Calu3 (cell line): ENCODE measurements at regions not wholly inside any gene's neighbourhood (a gene's known extent, or its start where the extent isn't known, plus 50 kb on each side); places are given as distances from the start of the nearest gene placed in this dataset.

Experiments
- BruUV-seq: library from RNA; stranded (reverse); fragments of 400-500 nt; replicated peaks from 2 replicates; lab custom pipeline; 2021; lab: Mats Ljungman, UMichigan
- CTCF ChIA-PET: fragments of 300-600 bp; sonication (Branson Sonifier 250); formaldehyde crosslinking; loops from one replicate; lab custom pipeline; 2022; ENCODE audit warnings: antibody characterized with exemption; lab: Charles Lee
- DNase-seq: peaks from one replicate; pipeline ENCODE4 v3.0.0; 2022
- H3K27ac Mint-ChIP-seq: one replicate; pipeline ENCODE4 v1.8.0; 2022; ENCODE audit warnings: mixed read lengths; ENCODE audit not compliant: unreplicated experiment
- H3K27me3 Mint-ChIP-seq: one replicate; pipeline ENCODE4 v1.8.0; 2022; ENCODE audit warnings: mixed read lengths; ENCODE audit not compliant: unreplicated experiment
- H3K36me3 Mint-ChIP-seq: one replicate; pipeline ENCODE4 v1.8.0; 2022; ENCODE audit warnings: mild to moderate bottlenecking, moderate library complexity, mixed read lengths; ENCODE audit not compliant: insufficient read depth, unreplicated experiment
- H3K4me1 Mint-ChIP-seq: one replicate; pipeline ENCODE4 v1.8.0; 2022; ENCODE audit warnings: mild to moderate bottlenecking, low read depth, mixed read lengths; ENCODE audit not compliant: unreplicated experiment
- H3K4me3 Mint-ChIP-seq: one replicate; pipeline ENCODE4 v1.8.0; 2022; ENCODE audit warnings: mild to moderate bottlenecking, low read depth, moderate library complexity, mixed read lengths; ENCODE audit not compliant: unreplicated experiment
- H3K9me3 Mint-ChIP-seq: one replicate; pipeline ENCODE4 v1.8.0; 2022; ENCODE audit warnings: low read depth, mixed read lengths; ENCODE audit not compliant: unreplicated experiment
- intact Hi-C: fragments of 100-400 bp; cut with micrococcal nuclease; formaldehyde crosslinking; loops from one replicate; pipeline ENCODE4 v1.10.0; 2022; ENCODE audit not compliant: unreplicated experiment
- TF ChIP-seq, protein P1 (sequence below): fragments of 200-600 bp; IDR thresholded peaks from one replicate; pipeline ENCODE4 v1.8.0; 2022; ENCODE audit warnings: antibody characterized with exemption; ENCODE audit not compliant: unreplicated experiment

DNA sequence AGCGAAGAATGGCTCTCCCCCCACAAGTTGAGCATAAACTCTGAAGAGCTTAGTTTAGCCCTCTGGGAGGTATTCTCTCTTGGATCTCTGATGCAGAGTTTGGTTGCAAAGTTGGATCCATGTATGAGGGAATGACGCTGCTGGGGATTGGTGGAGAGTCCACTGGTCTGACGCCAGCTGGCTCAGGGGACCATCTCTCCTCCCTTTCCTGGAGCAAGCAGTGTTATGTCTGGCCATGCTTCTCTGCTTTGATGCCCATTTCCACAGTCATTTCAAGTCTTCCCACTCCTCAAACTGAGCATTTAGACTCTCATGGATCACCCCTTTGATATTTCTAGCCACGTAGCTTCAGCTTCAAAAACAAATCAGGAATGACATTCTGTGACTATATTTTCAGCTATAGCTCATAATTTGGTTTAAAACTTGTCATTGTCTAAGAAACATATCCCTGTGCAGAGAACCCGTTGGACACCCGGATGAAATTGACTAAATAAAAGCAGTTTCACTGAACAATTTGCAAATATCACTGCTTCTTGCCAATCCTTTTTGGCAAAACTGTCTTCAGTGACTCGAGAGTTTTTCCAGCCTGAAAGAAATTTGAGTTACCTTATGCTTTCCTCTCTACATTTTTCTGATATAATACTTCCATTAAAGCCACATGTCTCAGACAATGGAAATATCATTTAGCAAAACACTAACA, 193.4 kb upstream of the CDH11 start:
- no peak for DNase-seq
- TF ChIP-seq, protein P1, sequence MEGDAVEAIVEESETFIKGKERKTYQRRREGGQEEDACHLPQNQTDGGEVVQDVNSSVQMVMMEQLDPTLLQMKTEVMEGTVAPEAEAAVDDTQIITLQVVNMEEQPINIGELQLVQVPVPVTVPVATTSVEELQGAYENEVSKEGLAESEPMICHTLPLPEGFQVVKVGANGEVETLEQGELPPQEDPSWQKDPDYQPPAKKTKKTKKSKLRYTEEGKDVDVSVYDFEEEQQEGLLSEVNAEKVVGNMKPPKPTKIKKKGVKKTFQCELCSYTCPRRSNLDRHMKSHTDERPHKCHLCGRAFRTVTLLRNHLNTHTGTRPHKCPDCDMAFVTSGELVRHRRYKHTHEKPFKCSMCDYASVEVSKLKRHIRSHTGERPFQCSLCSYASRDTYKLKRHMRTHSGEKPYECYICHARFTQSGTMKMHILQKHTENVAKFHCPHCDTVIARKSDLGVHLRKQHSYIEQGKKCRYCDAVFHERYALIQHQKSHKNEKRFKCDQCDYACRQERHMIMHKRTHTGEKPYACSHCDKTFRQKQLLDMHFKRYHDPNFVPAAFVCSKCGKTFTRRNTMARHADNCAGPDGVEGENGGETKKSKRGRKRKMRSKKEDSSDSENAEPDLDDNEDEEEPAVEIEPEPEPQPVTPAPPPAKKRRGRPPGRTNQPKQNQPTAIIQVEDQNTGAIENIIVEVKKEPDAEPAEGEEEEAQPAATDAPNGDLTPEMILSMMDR, result no peak
- CTCF ChIA-PET, result no interaction called here
- Mint-ChIP-seq H3K27me3 (no peaks in the 10 kb centered on the region), H3K4me3 (no peak overlapping the region), H3K36me3 (no peaks in the 10 kb centered on the region), H3K4me1 (no peaks in the 10 kb centered on the region), H3K27ac (no peak overlapping the region), H3K9me3 (peaks cover 2% of the 10 kb centered on the region)
- intact Hi-C loops, result no loop called here
- no TSS peak for BruUV-seq

DNA sequence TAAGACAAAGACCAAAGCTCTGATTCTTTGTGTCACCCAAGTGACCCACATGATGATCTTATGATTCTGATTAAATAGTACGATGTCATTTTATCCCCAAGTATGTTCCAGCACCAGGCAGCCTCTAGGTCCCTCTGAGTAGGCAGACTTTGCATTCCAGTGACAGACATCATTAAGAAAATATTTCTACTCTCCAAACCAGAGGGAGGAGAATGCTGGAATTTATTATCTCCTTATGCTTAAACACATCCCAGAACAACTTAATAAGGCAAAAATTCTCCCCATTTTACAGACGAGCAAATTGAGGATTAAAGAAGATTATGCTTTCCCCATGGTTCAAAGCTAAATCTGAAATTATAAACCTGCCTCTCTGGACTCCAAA, 192.8 kb upstream of the CDH11 start:
- BruUV-seq, result no TSS peak

DNA sequence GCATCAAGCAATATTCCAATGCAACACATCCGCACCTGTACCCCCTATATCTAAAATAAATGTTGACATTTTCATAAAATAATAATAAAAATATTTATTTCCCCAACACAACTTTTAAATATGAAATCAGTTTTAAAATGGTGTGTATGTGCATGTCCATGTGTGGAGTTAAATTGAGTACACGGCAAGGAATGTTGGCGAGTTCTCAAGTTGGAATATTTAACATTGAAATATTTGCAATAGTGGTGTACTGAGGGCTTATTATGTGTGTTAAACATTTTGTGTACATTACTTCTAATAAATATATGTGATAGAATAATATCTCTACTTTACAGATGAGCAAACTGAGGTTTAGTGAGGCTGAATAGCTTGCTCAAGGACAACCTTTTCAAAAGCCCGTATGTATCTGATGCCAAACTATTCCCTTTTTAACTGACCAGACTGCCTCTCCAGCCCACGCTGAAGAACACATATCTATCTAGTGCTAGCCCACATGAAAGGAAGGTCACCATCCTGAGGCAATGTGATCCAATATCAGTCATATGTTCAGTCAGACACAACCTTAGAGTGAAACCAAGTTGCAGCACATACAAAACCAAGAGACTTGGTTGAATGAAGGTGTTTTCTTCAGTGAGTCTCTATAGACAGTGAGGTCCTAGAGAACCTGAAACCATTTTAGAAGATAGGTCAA, 192.2 kb upstream of the CDH11 start:
- Mint-ChIP-seq H3K4me1 (no peaks in the 10 kb centered on the region), H3K27ac (no peak overlapping the region), H3K4me3 (no peak overlapping the region), H3K36me3 (no peaks in the 10 kb centered on the region), H3K9me3 (peaks cover 5% of the 10 kb centered on the region), H3K27me3 (no peaks in the 10 kb centered on the region)
- intact Hi-C loops, result no loop called here
- TF ChIP-seq, protein P1, result no peak
- DNase-seq, result no peak
- BruUV-seq, result no TSS peak
- CTCF ChIA-PET, result no interaction called here

More for the DNA sequence above, 192.8 kb upstream of the CDH11 start:
- Mint-ChIP-seq H3K9me3 (peaks cover 4% of the 10 kb centered on the region), H3K4me3 (no peak overlapping the region), H3K36me3 (no peaks in the 10 kb centered on the region), H3K4me1 (no peaks in the 10 kb centered on the region), H3K27me3 (no peaks in the 10 kb centered on the region), H3K27ac (no peak overlapping the region)
- TF ChIP-seq, protein P1, result no peak
- intact Hi-C loops, result no loop called here
- DNase-seq, result no peak
- CTCF ChIA-PET, result no interaction called here

DNA sequence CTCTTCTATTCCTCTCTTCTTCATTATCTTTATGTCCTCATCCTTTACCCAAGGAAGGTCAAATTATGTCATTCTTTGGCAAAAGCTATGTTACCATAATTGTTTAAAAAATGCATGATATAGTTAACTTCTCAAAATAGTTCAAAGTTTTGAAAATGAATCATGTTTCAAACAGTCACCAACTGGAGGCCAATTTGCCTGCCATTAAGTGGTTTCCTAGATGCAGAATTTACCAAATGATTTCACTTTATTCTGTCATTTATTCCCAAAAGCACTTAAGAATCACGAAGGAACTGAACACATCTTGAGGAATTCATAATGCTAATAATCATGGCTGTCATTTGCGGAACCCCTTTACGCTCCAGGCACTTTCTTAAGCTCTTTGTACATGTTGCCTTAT, 190.9 kb upstream of the CDH11 start:
- Mint-ChIP-seq H3K9me3 (peaks cover 10% of the 10 kb centered on the region), H3K36me3 (no peaks in the 10 kb centered on the region), H3K4me3 (no peak overlapping the region), H3K27ac (no peak overlapping the region), H3K27me3 (no peaks in the 10 kb centered on the region), H3K4me1 (no peaks in the 10 kb centered on the region)
- intact Hi-C loops, result no loop called here
- CTCF ChIA-PET, result no interaction called here
- no TSS peak for BruUV-seq
- TF ChIP-seq, protein P1, result no peak
- DNase-seq, result no peak
